ENCODE measurements at regions not wholly inside any gene's neighbourhood (a gene's known extent, or its start where the extent isn't known, plus 50 kb on each side); places are given as distances from the start of the nearest gene placed in this dataset.
"Not testable (repeated sequence)": the region's sequence is repeated elsewhere in the genome, so short reads cannot be mapped to it uniquely, and the experiment has no call there.

DNA sequence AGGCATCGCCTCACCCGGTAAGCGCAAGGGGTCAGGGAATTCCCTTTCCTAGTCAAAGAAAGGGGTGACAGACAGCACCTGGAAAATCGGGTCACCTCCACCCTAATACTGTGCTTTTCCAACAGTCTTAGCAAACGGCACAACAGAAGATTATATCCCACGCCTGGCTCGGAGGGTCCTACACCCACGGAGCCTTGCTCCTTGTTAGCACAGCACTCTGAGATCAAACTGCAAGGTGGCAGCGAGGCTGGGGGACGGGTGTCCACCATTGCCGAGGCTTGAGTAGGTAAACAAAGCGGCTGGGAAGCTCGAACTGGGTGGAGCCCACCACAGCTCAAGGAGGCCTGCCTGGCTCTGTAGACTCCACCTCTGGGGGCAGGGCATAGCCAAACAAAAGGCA, 315.6 kb downstream of the LTN1 start:
- DNase-seq (ENCODE audit: low spot score); intact Hi-C loops (cut with DNase I): not testable (repeated sequence)

DNA sequence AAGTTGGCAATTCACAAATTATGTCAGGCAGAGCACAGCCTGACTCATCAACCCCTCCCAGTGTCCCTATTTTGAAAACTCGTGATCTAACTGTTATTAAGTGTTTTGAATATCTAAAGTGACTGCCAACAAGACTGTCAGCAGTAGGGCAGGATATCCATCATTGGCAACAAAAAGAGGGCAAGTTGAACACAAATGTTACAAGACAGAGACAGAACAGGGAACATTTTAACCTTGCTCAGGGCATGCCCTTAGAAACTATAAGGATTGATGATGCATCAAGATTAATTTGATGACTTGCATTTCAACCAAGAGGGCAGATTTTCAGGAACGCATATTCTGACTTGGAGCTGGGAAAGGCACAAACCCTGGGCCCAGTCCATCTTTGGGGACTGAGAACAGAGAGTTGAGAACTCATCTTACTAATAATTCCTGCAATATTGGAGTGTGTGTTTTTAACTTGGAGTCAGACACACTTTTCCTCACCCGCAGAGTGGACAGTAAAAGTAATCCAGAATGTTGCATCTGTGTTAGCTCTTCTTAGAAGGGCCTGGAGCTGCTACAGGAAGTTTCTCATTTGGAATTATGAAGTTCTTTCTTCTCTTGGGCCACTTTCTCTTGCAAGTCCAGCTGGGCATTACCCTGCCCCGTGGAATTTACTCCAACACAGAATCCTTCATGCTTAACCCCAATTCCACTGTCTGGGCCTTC, 317.2 kb downstream of the LTN1 start:
- intact Hi-C loops (cut with DNase I) = no loop called here
- DNase-seq (ENCODE audit: low spot score) = no peak

- intact Hi-C loops (cut with DNase I) = no loop called here
- DNase-seq (ENCODE audit: low spot score) = no peak
These were observed 317.9 kb downstream of the LTN1 start for GRCh38 chr21:28674763-28675162.

GRCh38 chr21:28671549-28672195, 321.0 kb downstream of the LTN1 start:
- intact Hi-C loops (cut with DNase I) = no loop called here
- DNase-seq (ENCODE audit: low spot score) = no peak

- DNase-seq (ENCODE audit: low spot score) = no peak
- intact Hi-C loops (cut with DNase I) = no loop called here
These were observed 322.6 kb downstream of the LTN1 start for GRCh38 chr21:28669971-28670653.

DNA sequence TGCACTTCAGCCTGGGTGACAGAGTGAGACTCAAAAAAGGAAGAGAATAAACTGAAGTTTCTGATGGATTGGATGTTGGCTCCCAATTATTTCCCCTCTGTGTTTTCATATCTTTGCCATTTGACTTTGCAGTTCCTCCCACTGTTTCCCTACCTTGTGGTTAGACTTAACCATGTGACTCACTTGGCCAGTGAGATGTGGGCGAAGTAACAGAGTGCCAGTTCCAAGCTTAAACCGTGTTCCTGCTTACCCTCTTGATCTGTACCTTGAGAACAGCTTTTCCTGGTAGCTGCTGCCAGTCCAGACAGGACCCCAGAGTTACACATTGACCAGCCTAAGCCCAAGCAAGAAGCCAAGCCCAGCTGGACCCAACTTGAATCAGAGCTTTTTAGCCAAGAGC, 323.4 kb downstream of the LTN1 start:
- DNase-seq (ENCODE audit: low spot score) = no peak
- intact Hi-C loops (cut with DNase I) = no loop called here

DNA sequence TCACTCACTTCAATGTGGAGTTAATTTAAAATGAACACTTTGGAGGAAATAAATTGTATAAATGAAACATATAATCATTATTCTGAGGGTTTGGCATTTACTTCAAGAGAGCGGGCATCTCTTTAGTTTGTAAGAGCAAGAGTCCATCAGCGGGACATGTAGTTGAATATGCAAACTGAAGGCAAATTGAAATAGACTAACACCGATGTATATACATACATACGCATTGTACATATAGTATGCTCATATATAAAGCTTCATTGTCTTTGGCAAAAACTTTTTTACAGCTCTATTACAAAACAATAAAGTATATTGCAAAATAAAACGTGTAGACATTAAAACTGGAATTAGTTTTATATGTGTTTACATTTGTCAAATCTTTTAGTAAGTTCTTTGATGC, 328.9 kb downstream of the LTN1 start:
- DNase-seq (ENCODE audit: low spot score) = no peak
- intact Hi-C loops (cut with DNase I) = no loop called here

DNA sequence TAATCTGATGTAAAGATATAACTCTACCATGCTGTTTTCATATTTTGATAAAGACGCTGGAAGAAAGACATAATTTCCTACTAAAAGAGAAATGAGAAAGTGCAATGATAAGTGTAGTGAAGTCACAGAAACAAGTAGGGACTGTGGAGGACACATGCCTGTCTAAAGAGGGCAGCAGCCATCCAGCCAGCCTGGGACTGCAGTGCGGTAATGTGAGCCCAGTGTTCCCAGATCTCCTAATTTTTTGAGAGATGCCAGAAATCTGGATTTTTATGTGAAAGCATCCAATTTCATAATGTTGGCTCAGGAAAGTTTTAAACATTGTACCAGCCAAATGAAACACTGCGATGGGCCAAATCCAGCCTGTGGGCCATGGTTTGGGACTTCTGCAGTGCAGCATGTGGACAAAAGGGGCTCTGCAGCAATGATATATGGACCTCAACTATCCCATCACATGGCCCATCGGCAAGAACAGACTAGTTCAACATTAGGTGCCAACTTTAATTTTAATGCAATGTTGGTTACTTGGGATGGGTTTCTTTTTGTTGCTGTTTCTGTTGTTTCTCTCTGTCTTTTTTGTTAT, 329.5 kb downstream of the LTN1 start:
- intact Hi-C loops (cut with DNase I) = no loop called here
- DNase-seq (ENCODE audit: low spot score) = no peak

DNA sequence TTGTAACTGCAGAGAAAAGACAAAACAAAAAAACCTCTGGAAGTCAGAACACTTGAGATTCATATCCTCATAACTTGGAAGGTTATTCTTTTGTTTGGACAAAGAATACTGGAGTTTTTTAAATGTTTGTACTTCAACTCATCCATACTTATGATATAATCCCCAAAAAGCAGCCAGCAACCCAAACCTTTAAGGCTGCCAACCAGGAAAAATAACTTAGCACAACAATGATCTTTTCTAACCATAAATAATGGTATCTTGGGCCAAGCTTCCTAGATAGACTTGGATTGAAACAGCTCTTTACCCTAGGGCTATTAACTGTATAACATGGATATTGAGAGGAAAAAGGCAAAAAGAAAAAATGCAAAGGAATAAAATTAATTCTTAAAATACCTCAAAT, 335.1 kb downstream of the LTN1 start:
- DNase-seq (ENCODE audit: low spot score) = no peak
- intact Hi-C loops (cut with DNase I) = no loop called here

GRCh38 chr21:28655471-28655870, 337.2 kb downstream of the LTN1 start:
- intact Hi-C loops (cut with DNase I) = no loop called here
- no peak for DNase-seq (ENCODE audit: low spot score)

DNA sequence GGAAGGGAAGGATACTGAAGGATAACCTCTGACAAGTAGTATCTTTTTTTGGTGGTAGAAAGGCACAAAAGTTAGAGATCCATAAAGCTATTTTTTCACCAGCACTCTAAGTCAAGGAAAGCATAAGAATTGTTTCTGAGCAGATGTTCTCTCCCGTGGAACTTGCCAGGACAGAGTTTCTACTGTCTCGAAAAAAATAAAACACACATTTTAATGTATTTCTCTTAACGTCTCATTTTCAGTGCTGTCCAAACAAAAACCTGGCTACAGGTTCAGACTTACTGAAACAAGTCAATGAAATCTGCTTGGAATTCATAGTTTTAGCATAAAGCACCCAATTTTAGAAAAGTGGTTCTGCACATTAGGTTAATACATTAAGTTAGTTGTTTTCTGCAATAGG, 338.3 kb downstream of the LTN1 start:
- DNase-seq (ENCODE audit: low spot score) = no peak
- intact Hi-C loops (cut with DNase I) = no loop called here

- DNase-seq (ENCODE audit: low spot score) = no peak
- intact Hi-C loops (cut with DNase I) = loop anchor here (5.0 kb wide), 1 partner anchor 93 kb away; no protein-coding TSS in a partner anchor
These were observed 347.9 kb downstream of the LTN1 start for GRCh38 chr21:28644762-28645161.

DNA sequence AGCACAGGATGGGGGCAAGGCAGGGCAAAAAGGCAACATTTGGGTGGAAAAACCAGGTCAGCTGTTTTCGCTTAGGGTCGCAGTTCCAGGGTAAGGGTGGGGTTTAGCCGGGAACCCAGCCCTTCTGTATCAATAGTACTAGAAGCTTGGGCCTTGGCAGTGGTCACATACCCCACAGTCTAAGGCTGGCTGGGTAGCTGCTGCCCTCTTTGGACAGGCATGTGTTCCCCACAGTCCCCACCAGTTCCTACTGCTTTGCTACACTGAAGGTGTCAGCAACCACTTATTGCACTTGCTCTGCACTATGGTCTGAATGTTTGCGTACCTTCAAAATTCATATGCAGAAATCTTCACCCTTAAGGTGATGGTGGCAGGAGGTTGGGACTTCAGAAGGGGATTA, 349.8 kb downstream of the LTN1 start:
- intact Hi-C loops (cut with DNase I) = loop anchor here (5.0 kb wide), 1 partner anchor 94 kb away; no protein-coding TSS in a partner anchor
- no peak for DNase-seq (ENCODE audit: low spot score)

DNA sequence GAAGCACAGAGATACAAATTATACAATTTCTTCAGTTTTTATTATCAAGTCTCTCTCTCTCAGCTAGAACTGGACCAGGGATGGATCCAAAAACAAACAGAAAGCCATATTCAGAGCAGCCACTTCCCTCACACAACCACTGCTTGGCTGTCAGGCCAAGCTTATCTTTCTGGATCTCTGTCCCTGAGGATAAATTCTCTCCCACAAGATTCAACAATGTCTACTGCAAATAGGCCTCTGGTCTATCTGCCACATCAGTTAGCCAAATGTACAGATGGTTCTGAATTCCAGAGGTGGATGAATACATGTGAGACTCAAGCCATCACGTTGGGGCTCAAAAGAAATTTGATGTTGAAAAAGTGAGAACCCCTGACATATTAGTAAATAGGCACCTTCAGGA, 350.9 kb downstream of the LTN1 start:
- intact Hi-C loops (cut with DNase I) = loop anchor here (5.0 kb wide), 1 partner anchor 96 kb away; no protein-coding TSS in a partner anchor
- DNase-seq (ENCODE audit: low spot score) = no peak

- intact Hi-C loops (cut with DNase I) = loop anchor here (5.0 kb wide), 1 partner anchor 97 kb away; no protein-coding TSS in a partner anchor
- no peak for DNase-seq (ENCODE audit: low spot score)
These were observed 352.4 kb downstream of the LTN1 start for GRCh38 chr21:28640326-28640725.

DNA sequence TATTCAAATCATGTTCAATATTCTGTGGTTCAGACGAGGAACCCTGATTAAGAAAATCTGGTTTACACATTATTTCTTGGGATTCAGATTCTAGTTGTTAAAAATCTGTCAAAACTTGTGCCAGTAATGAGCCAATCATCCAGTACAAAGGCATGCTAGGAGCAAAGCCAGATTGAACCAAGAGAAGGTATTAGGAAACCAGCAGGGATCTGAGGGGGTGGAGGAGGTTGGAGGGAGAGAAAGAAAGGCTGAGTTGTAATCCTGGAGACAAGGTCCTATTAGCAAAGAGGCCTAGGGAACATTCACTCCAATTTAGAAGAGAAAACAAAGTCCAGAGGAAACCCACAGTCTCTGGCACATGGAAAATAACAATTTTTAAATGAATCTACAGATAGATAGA, 352.9 kb downstream of the LTN1 start:
- no peak for DNase-seq (ENCODE audit: low spot score)
- intact Hi-C loops (cut with DNase I) = loop anchor here (5.0 to 10.0 kb wide), 2 partner anchors 98 to 1795 kb away; partner anchors contain the start of gene ADAMTS1

GRCh38 chr21:28636752-28637691, 355.7 kb downstream of the LTN1 start:
- DNase-seq (ENCODE audit: low spot score) = no peak
- intact Hi-C loops (cut with DNase I) = loop anchor here (10.0 kb wide), 1 partner anchor 1792 kb away; the partner anchor contains the start of gene ADAMTS1

- DNase-seq (ENCODE audit: low spot score) = no peak
- intact Hi-C loops (cut with DNase I) = loop anchor here (10.0 kb wide), 1 partner anchor 1791 kb away; the partner anchor contains the start of gene ADAMTS1
These were observed 357.1 kb downstream of the LTN1 start for GRCh38 chr21:28635541-28635940.

All from cardiac septum (tissue), 1 donor.